ENCODE measurements at regions not wholly inside any gene's neighbourhood (a gene's known extent, or its start where the extent isn't known, plus 50 kb on each side); places are given as distances from the start of the nearest gene placed in this dataset.

DNA sequence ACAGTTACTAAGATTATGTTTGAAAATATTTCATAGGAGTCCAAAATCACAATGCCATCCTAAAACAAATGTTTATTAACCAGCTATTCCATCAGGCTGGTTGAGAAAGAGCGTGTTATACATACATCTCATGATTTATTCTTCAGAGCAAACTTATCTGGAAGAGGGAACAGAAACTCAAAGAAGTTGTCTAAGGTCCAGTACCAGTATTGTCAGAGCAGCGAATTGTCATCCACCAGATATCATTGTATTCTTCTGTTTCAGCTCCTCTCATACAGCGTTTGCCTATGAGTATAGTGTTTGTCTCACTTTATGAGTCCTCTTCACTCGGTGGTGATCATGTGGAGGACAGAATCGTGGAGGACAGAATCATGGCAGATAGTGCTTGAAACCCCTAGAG is 238.2 kb downstream of the OSR1 start:
- no peak overlapping the region for H3K27ac ChIP-seq
- no peak for TF ChIP-seq CTCF (conservative IDR thresholded peaks at IDR 0.05)
- no peak for TF ChIP-seq ZFX (IDR thresholded peaks at IDR 0.05)

DNA sequence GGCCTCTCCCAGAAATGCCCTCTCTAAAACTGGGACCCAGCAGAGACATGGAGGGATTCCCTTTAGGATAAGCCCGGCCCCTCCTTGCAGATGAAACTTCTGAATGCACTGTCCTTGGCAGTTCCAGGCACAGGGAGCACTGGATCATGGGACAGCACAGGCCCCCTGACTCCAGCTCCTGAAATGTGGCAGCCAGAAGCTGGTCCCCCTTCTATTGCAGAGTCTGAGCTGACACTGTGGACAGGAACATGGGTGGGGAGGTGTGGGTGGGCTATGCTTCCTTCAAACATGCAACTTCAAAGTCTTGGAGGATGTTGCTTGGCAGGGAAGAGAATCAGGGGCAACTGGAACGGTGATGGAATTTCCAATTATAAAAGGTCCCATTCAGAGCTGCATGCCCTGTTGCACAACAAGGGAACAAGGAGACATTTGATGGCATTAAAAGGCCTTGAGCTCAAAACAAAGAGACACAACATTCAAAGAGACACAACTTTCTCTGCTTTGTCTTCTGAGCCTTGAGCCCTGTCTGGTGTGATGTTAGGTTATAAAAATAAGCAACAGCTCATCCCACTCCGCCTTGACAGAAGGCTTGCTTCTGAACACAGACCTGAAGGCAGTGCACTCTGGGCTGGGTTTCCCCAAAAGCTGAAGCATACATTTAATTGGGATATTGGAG is 239.0 kb downstream of the OSR1 start:
- TF ChIP-seq CTCF (conservative IDR thresholded peaks at IDR 0.05) = no peak
- no peak for TF ChIP-seq ZFX (IDR thresholded peaks at IDR 0.05)
- H3K27ac ChIP-seq = no peak overlapping the region

DNA sequence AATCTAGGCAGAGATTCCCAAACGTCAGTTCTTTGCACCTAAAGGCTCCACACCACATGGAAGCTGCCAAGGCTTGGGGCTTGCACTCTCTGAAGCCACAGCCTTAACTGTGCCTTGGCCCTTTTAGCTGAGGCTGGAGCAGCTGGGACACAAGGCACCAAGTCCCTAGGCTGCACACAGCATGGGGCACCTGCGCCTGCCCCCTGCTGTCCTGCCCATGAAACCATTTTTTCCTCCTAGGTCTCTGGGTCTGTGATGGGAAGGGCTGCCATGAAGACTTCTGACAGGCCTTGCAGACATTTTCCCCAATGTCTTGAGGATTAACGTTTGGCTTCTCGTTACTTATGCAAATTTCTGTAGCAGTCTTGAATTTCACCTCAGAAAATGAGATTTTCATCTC is 241.5 kb downstream of the OSR1 start:
- H3K27ac ChIP-seq = no peak overlapping the region

GRCh38 chr2:19114754-19115231 is 243.6 kb downstream of the OSR1 start:
- no peak for TF ChIP-seq CTCF (conservative IDR thresholded peaks at IDR 0.05)
- TF ChIP-seq ZFX (IDR thresholded peaks at IDR 0.05) = no peak
- no peak overlapping the region for H3K27ac ChIP-seq

More for the DNA sequence above, 241.5 kb downstream of the OSR1 start:
- TF ChIP-seq ZFX (IDR thresholded peaks at IDR 0.05) = no peak
- no peak; the same call in 1 of the 2 replicates for TF ChIP-seq CTCF (conservative IDR thresholded peaks at IDR 0.05)

DNA sequence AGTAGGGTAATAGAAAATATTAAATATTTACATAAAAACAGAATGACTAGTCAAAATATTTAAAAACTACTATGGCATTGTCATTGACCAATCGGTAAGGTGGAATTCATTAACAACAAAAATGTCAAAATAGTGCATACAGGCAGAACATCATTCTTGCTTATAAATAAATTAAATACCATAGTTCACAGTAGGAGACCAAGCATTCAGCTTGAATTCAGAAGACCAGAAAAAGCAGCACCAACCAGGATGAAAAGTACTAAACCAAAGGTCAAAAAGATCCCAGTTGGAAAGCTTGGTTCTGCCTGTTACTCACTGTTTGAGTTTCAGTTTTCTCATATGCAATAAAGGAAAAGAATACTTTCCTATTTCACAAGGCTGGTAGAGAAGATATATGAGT is 244.3 kb downstream of the OSR1 start:
- no peak overlapping the region for H3K27ac ChIP-seq
- TF ChIP-seq ZFX (IDR thresholded peaks at IDR 0.05) (no peak), CTCF (conservative IDR thresholded peaks at IDR 0.05) (no peak)

DNA sequence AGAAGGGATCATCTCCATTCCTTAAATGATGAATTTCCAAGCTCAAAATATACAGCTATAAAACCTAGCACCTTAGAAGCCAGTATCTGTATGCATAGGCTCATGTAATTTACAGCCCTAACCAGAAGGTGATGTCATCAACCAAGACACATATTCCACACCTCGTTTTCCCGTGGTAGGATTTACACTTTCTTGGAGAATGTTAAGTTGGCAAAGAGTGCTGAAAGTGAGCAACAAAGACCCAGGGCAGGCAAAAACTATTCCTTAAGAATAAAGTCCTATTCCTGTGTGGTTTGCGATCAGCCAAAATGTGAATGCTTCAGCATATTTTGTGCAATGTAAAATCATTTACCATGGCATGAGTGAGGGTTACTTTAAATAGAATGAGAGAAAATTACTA is 247.1 kb downstream of the OSR1 start:
- TF ChIP-seq CTCF (conservative IDR thresholded peaks at IDR 0.05) = no peak
- TF ChIP-seq ZFX (IDR thresholded peaks at IDR 0.05) = no peak
- no peak overlapping the region for H3K27ac ChIP-seq

- no peak for TF ChIP-seq CTCF (conservative IDR thresholded peaks at IDR 0.05)
- no peak for TF ChIP-seq ZFX (IDR thresholded peaks at IDR 0.05)
- no peak overlapping the region for H3K27ac ChIP-seq
Measured at GRCh38 chr2:19109518-19109917, 248.9 kb downstream of the OSR1 start.
